ENCODE measurements at regions not wholly inside any gene's neighbourhood (a gene's known extent, or its start where the extent isn't known, plus 50 kb on each side); places are given as distances from the start of the nearest gene placed in this dataset.

DNA sequence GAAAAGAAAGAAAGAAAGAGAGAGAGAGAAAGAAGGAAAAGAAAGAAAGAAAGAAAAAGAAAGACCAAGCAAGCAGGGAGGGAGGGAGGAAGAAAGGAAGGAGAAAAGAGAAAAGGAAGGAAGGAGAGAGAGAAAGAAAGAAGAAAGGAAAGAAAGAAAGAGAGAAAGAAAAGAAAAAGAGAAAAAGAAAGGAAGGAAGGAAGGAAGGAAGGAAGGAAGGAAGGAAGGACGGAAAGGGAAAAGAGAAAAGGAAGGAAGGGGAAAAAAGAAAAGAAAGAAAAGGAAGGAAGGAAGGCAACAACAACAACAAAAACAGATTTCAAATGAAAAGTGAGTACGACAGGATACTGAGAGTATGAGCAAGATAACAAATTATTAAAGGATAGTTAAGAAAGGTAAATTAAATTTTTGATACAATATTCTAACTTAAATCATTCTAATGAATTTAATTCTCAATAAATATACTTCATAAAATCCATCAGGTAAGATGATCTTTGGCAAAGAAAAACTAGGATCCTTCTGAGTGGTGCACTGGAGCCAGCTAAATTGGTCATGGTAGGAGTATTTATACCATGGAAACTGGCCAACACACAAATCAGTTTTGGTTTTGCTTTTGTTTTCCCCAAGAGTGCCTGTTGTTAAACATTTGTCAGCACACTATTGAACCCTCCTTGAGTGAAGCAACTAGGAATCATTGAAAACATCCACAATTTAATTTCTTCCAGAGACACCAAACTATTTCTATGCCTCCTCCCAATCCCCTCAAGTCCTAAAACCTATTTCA is 56.1 kb upstream of the DYRK2 start:
- no peaks in the 10 kb centered on the region for H3K27me3 Mint-ChIP-seq
- H3K9me3 Mint-ChIP-seq = peaks cover 6% of the 10 kb centered on the region
- H3K4me3 Mint-ChIP-seq = peak overlapping the region; percentile 66
- ATAC-seq (ENCODE audit: low read depth) (peak; percentile 77), DNase-seq (ENCODE audit: low spot score in 2 of 2) (peak in 1 of 2 donors; percentile 4)
- peak overlapping the region; percentile 67 for H3K27ac Mint-ChIP-seq
- peaks cover 2% of the 10 kb centered on the region for H3K36me3 Mint-ChIP-seq
- H3K4me1 Mint-ChIP-seq = peaks cover 24% of the 10 kb centered on the region

DNA sequence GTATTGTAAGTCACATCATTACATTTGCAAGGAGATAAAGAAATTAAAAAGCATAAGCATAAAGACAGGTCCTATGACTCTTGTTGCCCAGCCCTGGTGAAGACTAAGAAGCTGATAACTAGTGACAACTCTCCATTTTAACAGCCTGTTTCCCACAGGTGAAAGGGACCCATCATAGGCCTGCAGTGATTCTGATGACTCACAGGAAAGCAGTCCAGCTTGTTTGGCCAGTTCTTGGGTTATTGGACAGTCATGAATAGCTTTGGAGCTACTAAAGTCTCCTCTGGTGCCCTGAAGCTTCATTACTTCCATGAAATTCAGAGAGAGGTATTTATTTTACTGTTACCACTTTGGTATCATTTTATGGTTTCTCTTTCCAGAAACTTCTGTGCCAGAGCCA is 55.5 kb upstream of the DYRK2 start:
- H3K27me3 Mint-ChIP-seq = no peaks in the 10 kb centered on the region
- H3K4me1 Mint-ChIP-seq = peaks cover 24% of the 10 kb centered on the region
- H3K36me3 Mint-ChIP-seq = peaks cover 2% of the 10 kb centered on the region
- peaks cover 8% of the 10 kb centered on the region for H3K9me3 Mint-ChIP-seq
- DNase-seq (ENCODE audit: low spot score in 2 of 2) = no peak
- H3K27ac Mint-ChIP-seq = peak overlapping the region; percentile 67
- ATAC-seq (ENCODE audit: low read depth) = no peak
- no peak overlapping the region for H3K4me3 Mint-ChIP-seq

DNA sequence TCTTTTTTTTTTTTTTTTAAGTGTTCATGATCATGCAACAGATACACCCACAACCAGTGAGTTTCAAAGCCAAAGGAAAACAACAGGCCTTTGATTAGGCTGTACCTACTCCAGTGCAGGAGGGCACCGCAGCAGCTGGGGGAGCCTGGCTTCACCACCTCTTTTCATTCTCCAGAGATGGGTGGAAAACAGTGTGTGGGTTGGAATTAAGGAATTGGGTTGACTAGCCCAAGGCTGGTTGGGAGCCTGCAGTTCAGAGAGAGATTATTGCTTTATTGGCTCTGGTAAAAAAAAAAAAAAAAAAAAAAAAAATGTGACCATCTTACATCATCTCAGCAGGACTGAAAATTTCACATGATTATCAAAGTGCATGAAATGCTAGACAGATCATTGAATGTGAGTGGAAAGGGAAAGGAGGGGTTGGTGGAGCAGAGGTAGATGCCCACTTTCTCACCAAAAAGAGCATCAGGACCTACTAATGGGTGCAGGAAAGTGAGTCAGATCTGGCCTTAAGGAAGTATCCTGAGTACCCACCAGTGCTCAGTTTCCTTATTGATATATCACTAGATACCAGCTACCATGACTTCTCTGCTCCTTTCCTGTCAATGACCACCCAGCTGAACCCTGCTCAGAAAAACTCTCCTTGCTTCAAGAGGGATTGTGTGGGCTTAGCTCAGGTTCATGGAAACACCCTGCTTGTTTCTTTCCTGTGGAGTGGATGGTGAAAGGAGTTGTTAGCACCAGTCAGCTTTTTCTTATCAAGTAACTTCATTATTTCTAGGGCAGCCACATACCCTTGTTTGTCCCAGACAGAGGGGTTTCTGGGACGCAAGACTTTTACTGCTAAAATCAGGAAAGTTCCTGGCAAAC is 54.8 kb upstream of the DYRK2 start:
- DNase-seq (ENCODE audit: low spot score in 2 of 2) (no peak), ATAC-seq (ENCODE audit: low read depth) (no peak)
- Mint-ChIP-seq H3K27me3 (no peaks in the 10 kb centered on the region), H3K4me3 (no peak overlapping the region), H3K36me3 (peaks cover 2% of the 10 kb centered on the region), H3K9me3 (peaks cover 8% of the 10 kb centered on the region), H3K27ac (no peak overlapping the region), H3K4me1 (peaks cover 24% of the 10 kb centered on the region)

DNA sequence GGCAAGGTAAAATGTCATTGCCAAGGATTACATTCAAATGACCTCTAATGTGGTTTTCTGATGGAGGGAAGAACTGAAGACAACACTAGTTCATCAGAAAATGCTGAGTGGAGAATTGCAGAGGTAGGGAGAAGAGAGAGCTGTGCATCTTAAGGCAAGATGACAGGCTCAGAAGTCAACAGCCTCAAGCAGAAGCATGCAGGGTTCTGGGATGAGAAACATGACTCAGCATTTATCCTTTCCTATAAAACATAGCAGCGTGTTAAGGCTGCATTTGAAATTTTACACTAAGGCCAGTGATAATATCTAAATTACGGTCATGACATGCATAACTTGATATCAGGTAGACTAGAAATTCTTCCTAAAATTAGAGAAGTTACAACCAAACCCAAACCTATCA is 53.7 kb upstream of the DYRK2 start:
- DNase-seq (ENCODE audit: low spot score in 2 of 2) (no peak), ATAC-seq (ENCODE audit: low read depth) (no peak)
- H3K27me3 Mint-ChIP-seq = no peaks in the 10 kb centered on the region
- peaks cover 20% of the 10 kb centered on the region for H3K4me1 Mint-ChIP-seq
- H3K4me3 Mint-ChIP-seq = no peak overlapping the region
- H3K36me3 Mint-ChIP-seq = peaks cover 4% of the 10 kb centered on the region
- H3K9me3 Mint-ChIP-seq = peaks cover 12% of the 10 kb centered on the region
- H3K27ac Mint-ChIP-seq = no peak overlapping the region

DNA sequence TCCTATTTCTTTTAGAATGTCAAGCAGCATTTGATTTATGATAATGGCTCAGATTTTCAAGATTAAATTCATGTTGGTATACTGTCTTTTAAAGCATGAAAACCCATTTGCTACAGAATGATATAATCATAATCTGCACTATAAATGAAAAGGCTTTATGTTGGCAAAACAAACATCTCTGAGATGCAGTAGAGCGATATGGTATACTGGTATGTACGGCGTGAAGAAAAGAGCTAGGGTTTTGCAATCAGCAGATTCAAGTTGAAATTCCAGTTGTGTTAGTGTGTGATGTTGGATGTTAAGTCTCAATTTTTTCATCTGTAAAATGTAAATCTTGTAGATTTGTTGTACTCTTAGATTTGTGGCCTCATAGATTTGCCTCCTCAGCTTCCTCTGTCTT is 53.2 kb upstream of the DYRK2 start:
- no peak for DNase-seq (ENCODE audit: low spot score in 2 of 2)
- H3K36me3 Mint-ChIP-seq = peaks cover 4% of the 10 kb centered on the region
- H3K27me3 Mint-ChIP-seq = no peaks in the 10 kb centered on the region
- no peak overlapping the region for H3K4me3 Mint-ChIP-seq
- peaks cover 20% of the 10 kb centered on the region for H3K4me1 Mint-ChIP-seq
- peaks cover 12% of the 10 kb centered on the region for H3K9me3 Mint-ChIP-seq
- ATAC-seq (ENCODE audit: low read depth) = no peak
- no peak overlapping the region for H3K27ac Mint-ChIP-seq

DNA sequence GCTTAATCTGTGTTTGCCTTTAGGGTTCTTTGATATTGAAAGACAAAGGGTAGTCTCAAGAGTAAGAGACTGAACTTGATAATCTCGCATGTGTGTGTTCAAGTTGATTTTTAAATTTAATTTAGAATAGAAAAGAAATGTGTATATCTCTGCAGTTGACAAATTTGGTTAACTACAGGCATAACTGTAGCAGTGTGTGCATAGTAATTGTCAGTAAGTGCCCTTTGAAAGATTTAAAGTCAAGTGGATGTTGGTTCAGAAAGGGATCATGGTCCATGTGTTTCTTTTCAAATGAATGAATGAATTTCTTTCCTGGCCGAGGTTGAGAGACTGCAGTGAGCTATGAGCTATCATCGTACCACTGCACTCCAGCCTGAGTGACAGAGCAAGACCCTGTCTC is 49.9 kb upstream of the DYRK2 start:
- Mint-ChIP-seq H3K27me3 (no peaks in the 10 kb centered on the region), H3K4me1 (peaks cover 4% of the 10 kb centered on the region), H3K4me3 (no peak overlapping the region), H3K36me3 (peaks cover 2% of the 10 kb centered on the region), H3K9me3 (peaks cover 7% of the 10 kb centered on the region), H3K27ac (no peak overlapping the region)
- ATAC-seq (ENCODE audit: low read depth) (no peak), DNase-seq (ENCODE audit: low spot score in 2 of 2) (no peak)

Measured in memory B cell (primary cell).